Tongue (tissue), 1 donor: ENCODE measurements at regions not wholly inside any gene's neighbourhood (a gene's known extent, or its start where the extent isn't known, plus 50 kb on each side); places are given as distances from the start of the nearest gene placed in this dataset.
"Not testable (repeated sequence)": the region's sequence is repeated elsewhere in the genome, so short reads cannot be mapped to it uniquely, and the experiment has no call there.

Experiments used
- DNase-seq: peaks from one replicate; pipeline ENCODE4 v3.0.0-alpha.2; 2015

DNA sequence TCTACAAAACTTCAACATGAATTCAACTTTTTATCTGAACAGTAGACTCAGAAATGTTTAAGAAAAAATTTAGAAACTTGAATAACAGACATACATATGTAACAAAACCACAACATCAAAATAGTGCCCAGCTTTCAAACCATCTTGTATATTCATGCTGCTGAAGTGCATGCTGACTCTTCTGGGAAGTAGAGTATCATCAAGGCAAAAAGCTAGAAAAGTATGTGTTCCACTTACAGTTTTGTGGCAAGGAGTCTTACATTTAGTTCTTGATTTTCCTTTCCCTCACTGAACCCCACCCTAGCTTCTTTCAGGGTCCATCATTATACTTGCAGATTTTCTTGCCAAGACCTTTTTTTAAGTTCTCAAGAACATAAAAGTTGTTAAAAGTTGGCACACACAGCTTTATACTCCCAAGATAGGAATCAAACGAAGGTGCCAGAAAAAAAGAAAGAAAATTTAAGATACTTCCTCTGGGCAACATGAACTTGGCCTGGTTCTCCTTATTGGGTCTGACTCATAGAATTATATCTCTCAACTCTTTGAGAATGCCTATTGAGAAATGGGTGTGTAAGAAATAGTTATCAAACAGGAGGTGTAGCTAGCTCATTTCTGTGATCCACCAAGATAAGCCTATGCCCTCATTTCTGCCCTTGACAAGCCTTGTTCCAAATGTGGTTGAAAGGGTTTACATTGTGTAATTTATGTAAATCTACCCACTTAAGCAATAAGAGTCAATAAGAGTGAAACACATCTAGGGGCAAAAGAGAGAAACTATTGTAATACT lies 667.6 kb upstream of the ACVR2A start:
- DNase-seq, result no peak

DNA sequence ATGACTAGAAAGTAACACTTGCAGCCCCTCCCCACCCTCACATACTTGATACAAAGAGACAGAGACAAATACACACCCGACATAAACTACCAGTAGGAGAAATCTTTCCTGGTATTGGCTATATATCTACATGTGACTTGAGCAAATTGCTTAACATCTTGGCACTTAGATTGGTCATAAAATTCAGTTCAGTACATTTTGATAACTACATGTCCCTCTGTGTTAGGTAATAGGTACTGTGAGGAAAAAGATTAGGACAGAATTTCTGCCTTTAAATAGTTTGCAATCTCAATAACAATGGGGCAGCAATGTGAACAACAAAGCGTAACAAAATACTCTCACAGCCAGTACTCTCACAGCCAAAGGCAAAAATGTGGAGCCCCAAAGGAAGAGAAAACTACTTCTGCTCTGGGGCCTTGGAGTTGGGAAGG lies 670.0 kb upstream of the ACVR2A start:
- DNase-seq, result no peak

DNA sequence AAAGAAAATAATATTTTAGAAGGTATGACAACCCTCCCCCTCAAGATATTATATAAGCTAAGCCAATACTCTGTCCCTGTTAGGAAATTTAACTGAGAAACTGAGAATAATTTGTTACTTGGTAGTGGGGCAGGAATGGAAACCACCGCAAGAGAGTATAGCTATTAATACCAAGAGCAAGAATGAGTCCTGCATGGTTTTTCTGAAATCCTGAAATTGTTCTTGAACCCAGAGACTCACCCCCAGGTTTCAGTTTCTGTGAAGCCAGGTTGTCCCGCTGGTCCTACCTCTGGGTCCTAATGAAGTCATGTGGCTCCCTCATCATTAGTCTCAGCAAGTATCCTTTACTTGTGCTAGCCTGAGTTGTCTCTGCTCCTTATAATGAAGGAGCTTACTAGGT lies 671.0 kb upstream of the ACVR2A start:
- no peak for DNase-seq

DNA sequence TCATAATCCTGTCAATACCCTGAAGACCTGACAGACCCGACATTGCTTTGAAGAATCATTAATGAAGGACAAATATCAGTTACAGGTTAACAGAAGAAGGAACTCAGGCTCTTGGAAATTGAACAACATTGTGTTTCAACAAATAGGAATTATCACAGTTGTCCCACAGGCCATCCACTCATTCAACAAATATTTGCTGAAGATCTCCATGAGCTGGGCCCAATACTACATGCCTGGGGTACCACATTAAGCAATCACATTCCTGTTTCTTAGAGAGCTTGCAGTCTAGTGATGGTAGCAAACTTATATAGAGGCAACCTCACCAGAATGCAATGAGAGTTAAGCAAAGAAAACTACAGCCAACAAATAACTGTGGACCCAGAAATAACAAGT lies 671.6 kb upstream of the ACVR2A start:
- no peak for DNase-seq

DNA sequence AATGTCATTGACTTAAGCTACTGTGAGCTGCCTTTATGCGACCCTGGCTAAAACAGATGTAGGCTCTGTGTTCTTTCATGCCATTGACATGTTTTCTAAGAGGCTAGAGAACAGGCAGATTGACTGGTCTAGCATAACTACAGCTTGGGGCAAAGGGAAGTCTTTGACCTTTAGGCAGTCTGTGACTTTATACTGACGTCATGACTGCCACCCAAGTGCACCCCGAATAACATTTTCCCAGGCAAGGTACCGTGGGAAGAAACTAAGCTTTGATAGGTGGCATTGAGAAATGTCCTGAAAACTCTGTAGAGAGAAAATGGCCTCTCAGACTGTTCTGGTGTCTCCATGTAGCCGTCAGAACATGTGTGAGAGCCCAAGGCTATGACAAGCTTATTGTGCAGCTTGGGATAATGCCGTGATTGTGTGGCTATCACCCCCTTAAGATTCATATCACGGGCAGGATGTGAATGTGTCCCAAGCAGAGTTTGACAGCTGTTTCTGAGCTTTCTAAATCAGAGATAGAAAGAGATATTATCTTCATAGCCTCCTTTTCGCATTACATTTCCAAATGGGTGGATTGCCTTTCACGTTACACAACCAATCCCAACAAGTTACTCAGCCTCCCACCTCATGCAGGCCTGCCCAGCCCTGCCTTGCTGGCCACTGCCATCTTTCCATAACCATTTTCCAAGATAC lies 672.2 kb upstream of the ACVR2A start:
- DNase-seq, result peak; percentile 2

DNA sequence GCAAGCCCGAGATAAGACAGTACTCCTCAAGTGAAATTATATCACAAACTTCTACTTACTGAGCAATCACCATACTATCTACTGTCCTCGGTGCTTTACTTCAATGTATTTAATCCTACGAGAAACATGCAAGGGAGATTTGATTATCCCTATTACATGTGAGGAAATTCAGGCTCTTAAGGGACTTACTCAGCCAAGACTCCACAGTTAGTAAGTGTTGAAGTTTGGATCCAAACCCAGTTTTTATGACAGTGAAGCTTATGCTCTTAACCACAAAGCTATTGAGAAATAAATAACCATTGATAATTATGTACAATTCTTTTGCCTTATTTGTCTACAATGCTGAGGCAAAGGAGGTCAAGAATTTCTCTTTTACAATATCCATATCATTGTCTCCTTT lies 672.9 kb upstream of the ACVR2A start:
- no peak for DNase-seq

DNA sequence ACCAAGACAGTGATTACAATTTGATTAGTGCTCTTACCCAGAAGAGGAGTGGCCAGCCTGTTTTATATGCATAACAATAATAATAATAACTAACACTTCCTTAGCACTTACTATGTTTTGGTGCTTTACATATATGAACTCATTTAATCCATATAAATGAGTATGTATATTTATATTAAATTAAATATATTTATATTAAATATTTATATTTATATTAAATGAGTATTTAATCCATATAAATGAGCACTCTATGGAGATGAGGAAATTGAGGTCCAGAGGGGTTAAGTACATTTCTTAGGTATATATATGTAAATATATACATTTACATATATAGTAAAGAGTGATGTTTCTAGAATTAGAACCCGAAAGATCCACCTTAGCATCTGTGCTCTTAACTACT lies 673.9 kb upstream of the ACVR2A start:
- no peak for DNase-seq

DNA sequence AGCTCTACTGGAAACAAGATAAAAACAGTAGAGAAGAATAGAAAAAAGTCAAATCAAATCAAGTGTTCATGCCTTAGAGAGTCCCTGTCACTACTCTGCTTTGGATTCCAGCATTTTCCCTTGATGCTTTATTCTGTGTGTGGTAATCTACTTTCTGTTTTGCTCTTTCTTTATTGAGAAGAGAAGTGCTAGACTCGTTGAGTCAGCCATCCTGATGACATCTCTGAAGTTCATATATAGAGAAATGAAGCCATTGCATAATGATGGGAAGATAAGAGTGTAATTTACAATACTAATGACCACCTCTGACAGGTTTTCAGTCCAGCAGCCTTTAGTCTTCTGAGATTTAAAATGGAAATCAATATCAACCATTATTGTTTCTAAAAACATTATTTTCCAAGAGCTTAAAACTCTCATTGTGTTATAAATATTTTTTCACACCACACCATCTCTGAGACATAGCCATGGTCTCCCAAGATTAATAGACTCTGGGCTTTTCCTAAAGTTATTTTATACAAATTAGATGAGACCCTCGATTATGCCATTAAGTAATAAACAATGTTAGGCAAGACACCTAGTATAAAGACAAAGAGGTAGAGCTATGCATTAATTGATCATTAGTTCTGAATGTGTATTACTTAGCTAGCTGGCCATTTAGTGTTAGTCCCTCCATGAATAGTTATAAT lies 679.0 kb upstream of the ACVR2A start:
- DNase-seq, result no peak

DNA sequence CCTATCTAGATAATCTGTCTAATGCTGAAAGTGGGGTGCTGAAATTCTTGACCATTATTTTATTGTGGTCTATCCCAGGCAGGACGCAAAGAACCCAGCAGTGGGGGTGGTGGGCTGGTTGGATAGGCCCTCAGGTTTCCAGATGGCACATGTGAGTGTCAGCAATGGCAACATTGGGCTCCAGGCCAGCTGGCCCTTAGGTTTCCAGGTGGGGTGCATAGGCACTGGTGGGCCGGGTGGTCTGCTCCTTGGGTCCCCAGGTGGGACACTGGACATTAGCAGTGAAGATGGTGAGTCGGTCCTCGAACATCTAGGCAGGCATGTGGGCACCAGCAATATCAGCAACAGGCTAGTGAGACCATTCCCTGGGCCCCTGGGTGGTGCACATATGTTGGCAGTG lies 680.3 kb upstream of the ACVR2A start:
- DNase-seq, result no peak

DNA sequence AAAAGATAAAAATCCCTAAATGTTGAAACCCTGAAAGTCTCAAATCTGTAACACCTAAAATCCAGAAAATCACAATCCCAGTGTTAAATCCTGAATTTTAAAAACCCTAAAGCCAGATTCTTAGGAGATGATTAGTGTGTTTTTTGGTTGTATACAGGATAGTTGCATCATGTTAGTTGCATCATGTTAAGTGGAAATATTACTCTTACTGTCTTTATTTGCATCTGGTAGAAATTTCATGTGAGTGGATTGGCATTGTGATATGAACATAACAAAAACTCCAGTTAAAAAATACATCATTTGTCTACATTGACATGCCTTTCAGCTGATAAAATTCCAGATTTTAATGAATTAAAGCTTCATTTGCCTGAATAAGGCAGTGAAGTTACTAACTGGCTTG lies 683.1 kb upstream of the ACVR2A start:
- DNase-seq, result no peak

DNA sequence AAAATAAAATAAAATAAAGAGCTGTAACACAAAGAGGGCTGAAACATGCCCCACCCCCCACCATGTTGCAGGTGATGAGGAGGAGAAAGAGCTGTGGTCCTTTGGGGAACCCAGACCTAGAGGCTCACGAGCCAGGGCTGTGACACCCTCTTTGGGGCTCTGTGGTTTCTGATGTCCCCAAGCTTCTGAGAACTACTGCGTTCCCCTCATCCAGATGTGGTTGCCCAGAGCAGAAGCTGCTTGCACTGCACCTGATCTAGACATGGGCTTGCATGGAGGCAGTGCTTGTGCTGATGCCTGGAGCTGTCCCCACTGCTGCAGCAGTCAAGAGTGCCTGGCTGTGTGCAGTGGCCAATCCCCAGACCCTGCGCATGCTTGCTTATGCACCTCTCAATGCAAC lies 687.9 kb upstream of the ACVR2A start:
- DNase-seq, result no peak

DNA sequence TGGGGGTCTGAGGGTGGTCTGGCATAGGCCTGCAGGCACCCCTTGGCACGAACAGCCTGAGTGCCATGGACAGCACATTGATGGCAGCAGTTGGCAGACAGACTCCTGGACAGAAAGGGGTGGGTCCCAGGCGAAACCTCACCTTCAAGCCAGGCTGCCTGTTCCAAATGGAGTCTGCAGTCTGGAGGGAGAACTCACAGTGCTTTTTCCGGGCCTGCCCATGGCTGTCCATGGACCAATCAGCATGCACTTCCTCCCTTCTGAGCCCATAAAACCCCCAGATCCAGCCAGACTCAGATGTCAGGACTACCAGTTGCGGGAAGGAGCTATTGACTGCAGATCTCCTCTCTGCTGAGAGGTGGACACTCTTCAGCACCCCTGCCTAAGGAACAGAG lies 694.6 kb upstream of the ACVR2A start:
- no peak for DNase-seq

DNA sequence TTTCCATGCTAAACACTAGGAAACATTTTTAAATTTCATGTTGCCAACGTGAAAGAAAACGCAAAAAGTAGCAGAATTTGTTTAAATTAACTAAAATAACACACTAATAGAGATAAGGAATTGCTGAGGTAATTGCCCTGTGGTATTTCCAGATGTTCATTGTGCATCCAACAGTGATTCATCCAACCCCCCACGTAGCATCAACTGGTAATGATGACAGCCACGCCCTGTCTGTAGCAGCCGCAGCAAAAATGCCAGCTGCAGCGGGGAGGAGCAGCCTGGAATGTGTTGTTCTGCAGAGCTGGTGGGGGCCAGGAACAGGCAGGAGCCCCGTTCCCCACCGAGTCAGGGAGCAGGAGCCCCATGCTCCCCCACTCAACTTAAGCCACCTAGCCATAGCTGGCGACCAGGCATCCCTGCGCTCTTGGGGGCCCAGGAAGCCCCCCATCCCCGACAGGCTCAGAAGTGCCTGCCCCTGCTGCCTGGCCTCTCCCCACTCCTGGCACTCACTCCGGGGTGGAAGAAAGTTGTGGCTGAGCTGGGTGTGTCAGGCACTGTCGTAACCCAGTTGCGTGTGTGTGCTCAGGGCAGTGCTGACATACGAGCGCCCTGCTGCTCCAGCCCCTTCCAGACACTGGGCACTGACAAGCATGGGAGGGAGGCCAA lies 695.1 kb upstream of the ACVR2A start:
- no peak for DNase-seq

DNA sequence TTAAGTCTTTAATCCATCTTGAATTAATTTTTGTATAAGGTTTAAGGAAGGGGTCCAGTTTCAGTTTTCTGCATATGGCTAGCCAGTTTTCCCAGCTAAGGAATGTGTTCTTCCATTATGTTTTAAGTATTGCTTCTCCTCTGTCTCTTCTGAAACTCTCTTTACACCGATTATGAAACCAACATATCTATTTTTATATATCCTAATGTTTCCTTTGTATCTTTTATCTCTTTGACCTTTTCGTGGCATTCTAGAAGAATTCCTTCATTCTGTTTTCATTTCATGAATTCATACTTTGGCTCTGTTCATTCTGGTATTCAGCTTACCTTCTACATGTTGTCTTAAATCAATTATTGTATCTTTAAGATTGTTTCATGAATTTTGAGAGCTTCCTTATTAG lies 697.0 kb upstream of the ACVR2A start:
- no peak for DNase-seq

DNA sequence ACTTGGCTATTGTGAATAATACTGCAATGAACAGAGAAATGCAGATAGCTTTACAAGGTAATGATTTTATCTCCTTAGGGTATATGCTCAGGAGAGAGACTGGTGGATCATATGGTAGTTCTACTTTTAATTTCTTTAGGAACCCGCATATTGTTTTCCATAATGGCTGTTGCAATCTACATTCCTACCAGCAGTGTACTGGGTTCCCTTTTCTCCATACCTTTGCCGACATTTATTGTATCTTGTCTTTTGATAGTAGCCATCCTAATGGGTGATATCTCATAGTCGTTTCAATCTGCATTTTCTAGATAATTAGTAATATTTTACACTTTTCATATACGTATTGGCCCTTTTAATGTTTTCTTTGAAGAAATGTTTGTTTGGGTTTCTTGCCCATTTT lies 702.9 kb upstream of the ACVR2A start:
- DNase-seq, result no peak

DNA sequence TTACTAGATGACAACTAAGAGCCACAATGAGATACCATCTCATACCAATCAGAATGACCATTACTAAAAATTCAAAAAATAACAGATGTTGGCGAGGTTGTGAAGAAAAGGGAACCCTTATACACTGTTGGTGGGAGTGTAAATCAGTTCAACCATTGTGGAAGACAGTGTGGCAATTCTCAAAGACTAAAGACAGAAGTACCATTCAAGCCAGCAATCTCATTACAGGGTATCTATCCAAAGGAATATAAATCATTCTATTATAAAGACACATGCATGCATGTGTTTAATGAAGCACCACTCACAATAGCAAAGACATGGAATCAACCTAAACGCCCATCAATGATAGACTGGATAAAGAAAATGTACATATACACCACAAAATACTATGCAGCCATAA lies 705.1 kb upstream of the ACVR2A start:
- not testable (repeated sequence) for DNase-seq

DNA sequence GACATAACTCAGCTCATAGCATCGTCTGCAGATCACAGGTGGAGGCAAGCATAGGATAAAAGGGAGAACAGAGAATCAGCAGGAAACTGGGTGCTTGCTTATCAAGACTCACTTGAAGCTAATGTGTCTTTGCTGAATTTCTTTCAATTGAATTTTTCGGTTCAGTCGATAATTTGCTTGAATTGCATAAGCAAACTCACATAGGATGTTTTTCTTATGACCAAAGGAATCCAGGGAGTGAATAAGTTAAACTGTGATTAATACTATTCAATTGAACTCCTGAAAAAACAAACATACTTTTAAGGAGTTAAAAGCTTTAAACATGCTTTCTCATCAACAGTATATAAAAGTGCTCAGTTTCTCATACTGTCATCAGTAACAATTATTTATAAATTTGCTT lies 707.1 kb upstream of the ACVR2A start:
- no peak for DNase-seq

DNA sequence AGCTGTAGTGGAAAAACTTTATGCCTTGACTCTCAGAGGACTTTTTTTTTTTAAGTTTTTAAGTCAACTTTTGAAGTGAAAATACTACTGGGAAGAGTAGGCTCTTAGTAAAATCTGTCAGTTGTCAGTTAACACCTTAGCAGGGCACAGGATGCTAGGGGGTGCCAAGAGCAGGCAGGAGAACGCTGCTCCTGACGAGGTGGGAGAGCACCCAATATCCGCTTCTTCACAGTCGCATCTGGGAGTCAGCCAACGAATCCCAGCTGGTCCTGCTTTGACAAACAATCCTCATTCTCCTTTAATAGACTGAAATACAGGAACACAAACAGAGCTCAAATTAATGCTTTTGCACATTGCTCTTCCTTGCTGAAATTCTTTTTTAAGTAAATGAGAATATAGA lies 709.5 kb upstream of the ACVR2A start:
- peak; percentile 15 for DNase-seq

DNA sequence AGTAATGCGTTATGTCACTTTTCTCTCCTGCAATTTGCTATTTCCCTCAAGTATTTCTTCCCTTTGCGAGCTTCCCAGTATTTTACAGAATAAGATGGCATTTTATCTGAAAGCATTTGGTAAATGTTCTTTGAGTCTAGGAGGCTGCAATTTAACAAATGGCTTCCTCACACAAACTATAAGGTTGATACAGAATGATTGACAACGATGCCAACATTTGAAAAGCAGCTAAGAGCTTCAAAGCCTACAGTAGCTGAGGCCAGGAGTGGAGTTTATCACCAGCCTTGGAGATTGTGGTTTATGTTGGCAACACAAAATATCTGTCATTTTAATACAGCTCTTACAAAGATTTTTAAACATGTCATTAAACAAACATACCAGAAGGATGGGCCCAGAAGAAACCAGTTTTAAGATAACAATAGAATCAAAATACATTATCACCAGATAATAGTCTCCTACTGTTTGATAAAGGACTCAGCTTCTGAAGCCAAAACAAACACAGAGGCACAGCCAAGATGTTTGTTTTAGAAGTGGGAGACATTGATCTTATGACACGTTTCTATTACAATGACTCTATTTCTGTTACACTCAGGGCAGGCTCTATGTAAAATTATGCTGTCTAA lies 711.4 kb upstream of the ACVR2A start:
- DNase-seq, result no peak

DNA sequence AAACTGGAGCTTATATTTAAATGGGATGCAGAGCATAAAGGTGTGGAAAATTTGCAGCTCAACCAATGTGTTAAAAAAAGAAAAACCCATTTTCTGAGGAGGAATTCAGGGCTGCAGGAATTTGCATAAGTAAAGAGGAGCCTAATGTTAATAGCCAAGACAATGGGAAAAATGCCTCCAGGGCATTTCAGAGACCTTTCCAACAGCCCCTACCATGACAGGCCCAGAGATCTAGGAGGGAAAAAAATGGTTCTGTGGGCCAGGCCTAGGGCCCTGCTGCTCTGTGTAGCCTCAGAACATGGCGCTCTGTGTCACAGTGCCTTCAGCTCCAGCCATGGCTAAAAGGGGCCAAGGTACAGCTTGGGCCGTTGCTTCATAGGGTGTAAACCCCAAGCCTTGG lies 719.7 kb upstream of the ACVR2A start:
- DNase-seq, result no peak

DNA sequence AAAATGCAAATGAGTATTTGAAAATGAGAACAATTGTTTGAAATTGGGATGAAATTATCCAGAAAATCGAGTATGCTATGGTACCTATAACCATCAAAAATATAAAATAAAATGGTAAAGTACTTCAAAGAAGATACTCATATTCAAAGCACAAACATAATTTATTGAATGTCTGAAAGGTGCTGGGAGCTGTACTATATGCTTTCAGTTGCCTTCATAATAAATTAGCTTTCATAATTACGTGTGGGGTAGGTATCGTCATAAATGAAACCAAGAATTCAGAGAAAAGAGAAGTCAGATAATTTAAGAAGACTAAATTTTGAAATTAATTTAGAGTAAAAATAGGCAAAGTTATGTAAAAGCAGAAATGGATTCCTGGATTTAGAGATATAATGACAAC lies 721.9 kb upstream of the ACVR2A start:
- no peak for DNase-seq

DNA sequence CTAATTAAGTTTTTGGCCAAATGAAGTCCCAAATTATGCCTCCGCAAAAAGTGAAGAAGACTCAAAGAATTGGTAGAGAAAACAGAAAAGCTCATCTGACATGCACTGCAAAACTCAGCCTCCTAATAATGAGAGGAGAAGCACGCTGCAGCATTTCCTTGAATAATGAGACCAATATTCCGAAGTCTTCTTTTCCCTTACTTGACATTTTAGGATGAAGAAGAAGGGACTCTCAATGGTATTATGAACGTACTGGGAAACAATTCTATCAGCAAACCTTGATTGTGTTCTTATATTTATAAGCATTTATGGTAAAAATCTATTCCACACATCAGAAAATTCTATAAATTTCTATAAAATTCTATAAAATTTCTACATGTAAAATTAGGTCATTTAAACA lies 733.9 kb upstream of the ACVR2A start:
- DNase-seq, result no peak

DNA sequence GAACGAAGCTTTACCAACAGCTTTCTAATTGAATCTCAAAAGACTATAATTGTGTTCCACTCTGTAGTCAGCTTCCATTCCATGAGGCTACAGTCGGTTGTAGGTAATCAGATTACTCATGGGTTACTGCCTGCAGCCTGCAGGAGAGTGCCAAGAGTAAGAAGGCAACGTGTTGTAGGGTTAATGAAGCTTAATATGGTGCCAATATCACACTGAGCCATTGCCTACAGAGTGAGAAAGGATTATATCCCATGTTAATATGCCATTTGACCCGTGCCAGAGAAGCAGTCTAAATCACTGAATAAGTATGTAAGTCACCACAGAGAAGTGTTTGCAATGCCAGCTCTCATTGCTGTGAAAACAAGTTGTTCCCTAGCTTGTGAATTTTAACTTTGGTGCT lies 734.5 kb upstream of the ACVR2A start:
- peak; percentile 4 for DNase-seq
